ENCODE measurements at regions not wholly inside any gene's neighbourhood (a gene's known extent, or its start where the extent isn't known, plus 50 kb on each side); places are given as distances from the start of the nearest gene placed in this dataset.

GRCh38 chr12:13452955-13453570, 256.5 kb downstream of the EMP1 start:
- Histone ChIP-seq H3K9me3 (ENCODE audit: control insufficient read depth in 4 of 4, low read length in 3 of 4) (no peaks in the 10 kb centered on the region), H3K27me3 (ENCODE audit: control insufficient read depth in 4 of 4, insufficient read depth in 4 of 4, low read length in 3 of 4) (no peaks in the 10 kb centered on the region), H3K4me3 (ENCODE audit: low read depth in 1 of 3, low read length in 3 of 3) (no peak overlapping the region), H3K9ac (ENCODE audit: low read depth in 1 of 2, low read length in 2 of 2) (no peak overlapping the region), H3K36me3 (ENCODE audit: control insufficient read depth in 4 of 4, insufficient read depth in 3 of 4, low read depth in 1 of 4, low read length in 3 of 4) (no peaks in the 10 kb centered on the region), H3K4me1 (ENCODE audit: control insufficient read depth in 4 of 4, insufficient read depth in 4 of 4, low read length in 3 of 4) (peaks cover 0 to 9% (median 5%) of the 10 kb centered on the region in 4 donors), H3K27ac (ENCODE audit: low read depth in 1 of 2, low read length in 2 of 2) (no peak overlapping the region)
- TF ChIP-seq JUND (IDR thresholded peaks at IDR 0.05) (no peak), ZBTB33 (IDR thresholded peaks at IDR 0.05) (no peak), FOXA1 (IDR thresholded peaks at IDR 0.05) (no peak), YY1 (IDR thresholded peaks at IDR 0.05) (no peak), REST (IDR thresholded peaks at IDR 0.05) (no peak), EGR1 (IDR thresholded peaks at IDR 0.05; ENCODE audit: low read depth in 2 of 2) (no peak), FOXA2 (IDR thresholded peaks at IDR 0.05) (no peak)
- TF ChIP-seq, protein P1, sequence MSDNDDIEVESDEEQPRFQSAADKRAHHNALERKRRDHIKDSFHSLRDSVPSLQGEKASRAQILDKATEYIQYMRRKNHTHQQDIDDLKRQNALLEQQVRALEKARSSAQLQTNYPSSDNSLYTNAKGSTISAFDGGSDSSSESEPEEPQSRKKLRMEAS (IDR thresholded peaks at IDR 0.05) = no peak
- 92% methylated on average over 4 of the region's 4 CpGs for WGBS
- DNase-seq (ENCODE audit: low spot score) = no peak

- WGBS = 80% methylated on average over 2 of the region's 2 CpGs
- no peaks in the 10 kb centered on the region for H3K27me3 ChIP-seq (ENCODE audit: control insufficient read depth in 4 of 4, insufficient read depth in 4 of 4, low read length in 3 of 4)
- H3K36me3 ChIP-seq (ENCODE audit: control insufficient read depth in 4 of 4, insufficient read depth in 3 of 4, low read depth in 1 of 4, low read length in 3 of 4) = no peaks in the 10 kb centered on the region
- H3K4me3 ChIP-seq (ENCODE audit: low read depth in 1 of 3, low read length in 3 of 3) = no peak overlapping the region
- no peak overlapping the region for H3K27ac ChIP-seq (ENCODE audit: low read depth in 1 of 2, low read length in 2 of 2)
- TF ChIP-seq ATF3 (IDR thresholded peaks at IDR 0.05) = no peak
- H3K9me3 ChIP-seq (ENCODE audit: control insufficient read depth in 4 of 4, low read length in 3 of 4) = no peaks in the 10 kb centered on the region
- no peak overlapping the region for H3K9ac ChIP-seq (ENCODE audit: low read depth in 1 of 2, low read length in 2 of 2)
- DNase-seq (ENCODE audit: low spot score) = no peak
- peaks cover 0 to 9% (median 5%) of the 10 kb centered on the region in 4 donors for H3K4me1 ChIP-seq (ENCODE audit: control insufficient read depth in 4 of 4, insufficient read depth in 4 of 4, low read length in 3 of 4)
Observed at GRCh38 chr12:13451776-13452175, 255.2 kb downstream of the EMP1 start.

DNA sequence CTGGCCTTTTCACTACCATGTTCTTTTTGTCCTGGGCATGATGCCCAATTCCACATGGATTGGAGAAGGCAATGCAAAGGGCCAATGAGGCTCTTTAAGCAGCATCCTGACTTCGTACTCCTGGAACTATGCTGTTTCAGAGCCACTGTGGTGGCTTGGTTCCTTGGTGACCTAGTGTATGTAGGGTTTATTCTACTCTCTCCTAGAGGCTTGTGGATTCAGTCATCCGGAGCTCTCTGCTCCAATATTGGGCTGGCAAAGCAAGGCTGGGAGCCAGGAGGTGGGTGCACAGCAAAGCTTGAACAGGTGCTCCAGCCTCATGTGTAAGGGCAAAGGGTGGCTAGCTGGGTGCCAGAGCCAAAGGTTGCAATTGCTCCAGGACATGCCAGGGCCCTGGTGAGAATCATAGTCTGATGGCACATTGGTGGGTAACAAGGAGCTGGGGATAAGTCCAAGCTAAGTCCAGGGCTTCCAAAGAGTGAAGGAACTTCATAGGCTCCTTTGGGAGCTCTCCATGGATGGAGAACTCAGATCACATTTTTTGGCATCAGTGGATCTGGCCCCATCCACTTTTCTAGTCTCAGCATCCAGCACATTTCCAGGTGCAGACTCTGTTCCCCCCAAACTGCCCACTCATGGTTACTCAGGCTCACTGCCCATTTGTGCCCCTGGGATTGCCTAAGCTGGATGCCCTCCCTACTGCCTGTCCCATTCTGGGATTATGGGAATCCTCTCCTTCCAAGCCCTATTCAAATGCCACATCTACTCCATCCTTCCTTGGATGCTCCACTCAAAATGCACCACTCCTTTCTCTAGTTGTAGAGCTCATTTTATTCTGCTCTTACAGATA, 253.9 kb downstream of the EMP1 start:
- TF ChIP-seq TAF1 (conservative IDR thresholded peaks at IDR 0.05) (no peak), ATF3 (IDR thresholded peaks at IDR 0.05) (no peak), HNF4A (conservative IDR thresholded peaks at IDR 0.05) (peak in 1 of 2 donors; percentile 53), FOXA1 (IDR thresholded peaks at IDR 0.05) (no peak), EGR1 (IDR thresholded peaks at IDR 0.05; ENCODE audit: low read depth in 2 of 2) (no peak), ZBTB33 (IDR thresholded peaks at IDR 0.05) (no peak), CTCF (IDR thresholded peaks at IDR 0.05; ENCODE audit: low read depth, low read length, missing input control) (no peak), RXRA (IDR thresholded peaks at IDR 0.05) (peak in 1 of 2 donors; percentile 23)
- DNase-seq (ENCODE audit: low spot score) = no peak
- H3K4me1 ChIP-seq (ENCODE audit: control insufficient read depth in 4 of 4, insufficient read depth in 4 of 4, low read length in 3 of 4) = peaks cover 0 to 9% (median 5%) of the 10 kb centered on the region in 4 donors
- no peaks in the 10 kb centered on the region for H3K36me3 ChIP-seq (ENCODE audit: control insufficient read depth in 4 of 4, insufficient read depth in 3 of 4, low read depth in 1 of 4, low read length in 3 of 4)
- WGBS = 54% methylated on average over 2 of the region's 2 CpGs
- H3K27me3 ChIP-seq (ENCODE audit: control insufficient read depth in 4 of 4, insufficient read depth in 4 of 4, low read length in 3 of 4) = no peaks in the 10 kb centered on the region
- no peaks in the 10 kb centered on the region for H3K9me3 ChIP-seq (ENCODE audit: control insufficient read depth in 4 of 4, low read length in 3 of 4)
- H3K9ac ChIP-seq (ENCODE audit: low read depth in 1 of 2, low read length in 2 of 2) = no peak overlapping the region
- no peak overlapping the region for H3K27ac ChIP-seq (ENCODE audit: low read depth in 1 of 2, low read length in 2 of 2)
- no peak overlapping the region for H3K4me3 ChIP-seq (ENCODE audit: low read depth in 1 of 3, low read length in 3 of 3)

Measured in liver (tissue), 8 donors.